Glutamatergic neuron (in vitro differentiated cells): ENCODE measurements at regions not wholly inside any gene's neighbourhood (a gene's known extent, or its start where the extent isn't known, plus 50 kb on each side); places are given as distances from the start of the nearest gene placed in this dataset.

Experiments
- DNase-seq: peaks from one replicate; pipeline ENCODE4 v3.0.0; 2022
- H3K27ac Mint-ChIP-seq: one replicate; pipeline ENCODE4 v1.8.0; 2020; ENCODE audit warnings: mild to moderate bottlenecking, mixed read lengths, inconsistent platforms; ENCODE audit not compliant: unreplicated experiment
- H3K27me3 Mint-ChIP-seq: one replicate; pipeline ENCODE4 v1.8.0; 2020; ENCODE audit warnings: mild to moderate bottlenecking, moderate library complexity, mixed read lengths, inconsistent platforms; ENCODE audit not compliant: unreplicated experiment
- H3K36me3 Mint-ChIP-seq: one replicate; pipeline ENCODE4 v1.8.0; 2020; ENCODE audit warnings: mild to moderate bottlenecking, mixed read lengths, inconsistent platforms; ENCODE audit not compliant: unreplicated experiment
- H3K4me1 Mint-ChIP-seq: one replicate; pipeline ENCODE4 v1.8.0; 2020; ENCODE audit warnings: mild to moderate bottlenecking, low read depth, mixed read lengths, inconsistent platforms; ENCODE audit not compliant: unreplicated experiment
- H3K4me3 Mint-ChIP-seq: one replicate; pipeline ENCODE4 v1.8.0; 2020; ENCODE audit warnings: mild to moderate bottlenecking, mixed read lengths, inconsistent platforms; ENCODE audit not compliant: unreplicated experiment
- H3K9me3 Mint-ChIP-seq: one replicate; pipeline ENCODE4 v1.8.0; 2020; ENCODE audit warnings: mild to moderate bottlenecking, moderate library complexity, mixed read lengths, inconsistent platforms; ENCODE audit not compliant: unreplicated experiment
- TF ChIP-seq, protein P1 (sequence below): fragments of 200-600 bp; sonication (generic); IDR thresholded peaks from one replicate; pipeline ENCODE4 v1.5.0; 2021; ENCODE audit not compliant: partially characterized antibody, unreplicated experiment

DNA sequence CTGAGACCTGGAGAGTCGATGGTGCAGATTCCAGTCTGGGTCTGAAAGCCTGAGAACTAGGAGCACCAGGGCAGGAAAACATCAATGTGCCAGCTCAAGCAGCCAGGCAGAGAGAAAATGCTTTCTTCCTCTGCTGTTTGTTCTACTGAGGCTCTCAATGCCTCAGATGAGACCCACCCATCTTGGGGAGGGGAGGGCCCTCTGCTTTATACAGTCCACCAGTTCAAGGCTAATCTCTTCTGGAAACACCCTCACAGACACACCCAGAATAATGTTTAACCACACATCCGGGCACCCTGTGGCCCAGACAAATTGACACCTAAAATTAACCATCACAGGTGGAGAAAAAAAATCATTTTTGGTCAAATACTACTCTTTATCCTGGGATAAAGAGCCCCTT is 89.3 kb upstream of the SLC22A23 start:
- H3K36me3 Mint-ChIP-seq = peaks cover 24% of the 10 kb centered on the region
- H3K4me3 Mint-ChIP-seq = no peak overlapping the region
- no peak for DNase-seq
- no peaks in the 10 kb centered on the region for H3K27me3 Mint-ChIP-seq
- peaks cover 5% of the 10 kb centered on the region for H3K9me3 Mint-ChIP-seq
- TF ChIP-seq, protein P1, sequence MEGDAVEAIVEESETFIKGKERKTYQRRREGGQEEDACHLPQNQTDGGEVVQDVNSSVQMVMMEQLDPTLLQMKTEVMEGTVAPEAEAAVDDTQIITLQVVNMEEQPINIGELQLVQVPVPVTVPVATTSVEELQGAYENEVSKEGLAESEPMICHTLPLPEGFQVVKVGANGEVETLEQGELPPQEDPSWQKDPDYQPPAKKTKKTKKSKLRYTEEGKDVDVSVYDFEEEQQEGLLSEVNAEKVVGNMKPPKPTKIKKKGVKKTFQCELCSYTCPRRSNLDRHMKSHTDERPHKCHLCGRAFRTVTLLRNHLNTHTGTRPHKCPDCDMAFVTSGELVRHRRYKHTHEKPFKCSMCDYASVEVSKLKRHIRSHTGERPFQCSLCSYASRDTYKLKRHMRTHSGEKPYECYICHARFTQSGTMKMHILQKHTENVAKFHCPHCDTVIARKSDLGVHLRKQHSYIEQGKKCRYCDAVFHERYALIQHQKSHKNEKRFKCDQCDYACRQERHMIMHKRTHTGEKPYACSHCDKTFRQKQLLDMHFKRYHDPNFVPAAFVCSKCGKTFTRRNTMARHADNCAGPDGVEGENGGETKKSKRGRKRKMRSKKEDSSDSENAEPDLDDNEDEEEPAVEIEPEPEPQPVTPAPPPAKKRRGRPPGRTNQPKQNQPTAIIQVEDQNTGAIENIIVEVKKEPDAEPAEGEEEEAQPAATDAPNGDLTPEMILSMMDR = no peak
- H3K4me1 Mint-ChIP-seq = peaks cover 6% of the 10 kb centered on the region
- no peak overlapping the region for H3K27ac Mint-ChIP-seq

DNA sequence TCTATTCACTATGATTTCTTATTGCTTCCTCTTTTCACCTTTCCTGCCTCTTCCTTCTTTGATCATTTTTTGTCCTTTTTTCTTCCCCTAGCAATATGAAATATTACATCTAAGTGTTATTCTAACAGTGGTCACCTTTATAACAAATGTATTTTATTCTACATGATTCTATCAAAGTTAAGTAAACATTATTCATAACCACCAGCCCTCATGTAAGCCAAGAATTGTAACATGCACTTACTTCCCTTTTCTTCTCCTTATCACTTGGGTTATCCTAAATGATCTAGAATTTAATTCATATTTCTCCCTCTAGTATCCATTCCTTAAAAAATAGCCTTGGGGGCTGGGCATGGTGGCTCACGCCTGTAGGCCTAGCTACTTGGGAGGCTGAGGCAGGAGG is 88.3 kb upstream of the SLC22A23 start:
- Mint-ChIP-seq H3K4me3 (no peak overlapping the region), H3K27ac (no peak overlapping the region), H3K27me3 (no peaks in the 10 kb centered on the region), H3K9me3 (peaks cover 3% of the 10 kb centered on the region), H3K4me1 (peaks cover 8% of the 10 kb centered on the region), H3K36me3 (peaks cover 16% of the 10 kb centered on the region)
- no peak for DNase-seq
- TF ChIP-seq, protein P1 = no peak

DNA sequence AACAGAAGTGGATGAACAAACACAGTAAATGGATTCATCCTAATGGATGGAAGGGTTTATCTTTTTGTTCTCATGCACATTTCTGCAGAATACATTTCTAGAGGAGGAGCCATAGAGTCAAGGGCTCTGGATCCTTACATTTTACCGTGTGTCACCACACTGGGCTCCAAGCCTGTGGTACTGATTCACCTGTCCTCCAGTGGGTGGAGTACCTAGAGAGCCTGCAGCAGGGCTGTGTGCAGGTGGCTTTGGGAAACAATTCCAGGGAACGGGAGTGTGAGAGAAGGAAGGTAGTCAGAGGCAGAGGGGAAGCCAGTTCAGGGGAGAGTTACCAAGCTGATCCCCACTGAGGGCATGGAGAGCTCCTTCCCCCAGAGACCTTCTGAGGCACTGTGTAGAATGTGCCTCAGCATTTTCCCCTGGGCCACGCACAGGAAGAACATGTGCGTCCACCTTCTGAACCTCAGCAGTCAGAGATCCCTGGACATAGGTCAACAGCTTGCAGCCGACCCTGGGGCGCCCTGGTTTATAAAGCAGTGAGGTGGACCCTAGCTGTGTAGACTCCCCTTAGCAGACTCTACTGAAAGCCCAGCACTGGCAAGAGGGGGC is 85.3 kb upstream of the SLC22A23 start:
- H3K4me3 Mint-ChIP-seq = no peak overlapping the region
- no peak for DNase-seq

DNA sequence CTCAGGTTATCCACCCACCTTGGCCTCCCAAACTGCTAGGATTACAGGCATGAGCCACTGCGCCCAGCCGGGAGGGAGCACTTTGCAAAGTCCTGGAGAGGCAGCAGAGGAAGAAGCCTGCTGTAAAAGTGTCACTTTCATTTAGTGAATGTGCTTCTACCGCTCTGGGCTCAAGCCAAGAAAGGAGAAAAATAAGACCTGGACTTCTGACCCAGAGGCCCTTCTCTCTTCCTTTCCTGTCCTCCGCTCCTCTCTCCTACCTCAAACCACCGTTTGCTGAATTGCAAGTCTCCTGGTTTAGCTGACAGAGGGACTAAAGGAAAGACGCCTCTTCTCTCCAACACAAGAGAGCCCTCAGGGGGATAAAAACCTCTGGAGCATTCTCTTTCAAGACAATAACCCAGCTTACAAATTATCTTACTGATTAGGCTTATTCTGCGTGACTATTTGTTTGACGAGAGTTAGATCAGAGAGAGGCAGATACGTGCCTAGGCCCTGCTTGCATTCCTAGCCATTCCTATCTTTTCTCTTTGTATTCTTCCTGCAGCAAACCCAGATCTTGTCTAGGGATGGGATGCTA is 84.2 kb upstream of the SLC22A23 start:
- Mint-ChIP-seq H3K9me3 (peaks cover 3% of the 10 kb centered on the region), H3K36me3 (peaks cover 5% of the 10 kb centered on the region), H3K4me1 (peaks cover 15% of the 10 kb centered on the region), H3K27me3 (no peaks in the 10 kb centered on the region), H3K27ac (no peak overlapping the region), H3K4me3 (no peak overlapping the region)
- DNase-seq = no peak
- TF ChIP-seq, protein P1 = no peak

More for the DNA sequence above, 85.3 kb upstream of the SLC22A23 start:
- Mint-ChIP-seq H3K9me3 (peaks cover 3% of the 10 kb centered on the region), H3K4me1 (peaks cover 15% of the 10 kb centered on the region), H3K36me3 (peaks cover 5% of the 10 kb centered on the region), H3K27ac (no peak overlapping the region), H3K27me3 (no peaks in the 10 kb centered on the region)
- TF ChIP-seq, protein P1 = no peak

DNA sequence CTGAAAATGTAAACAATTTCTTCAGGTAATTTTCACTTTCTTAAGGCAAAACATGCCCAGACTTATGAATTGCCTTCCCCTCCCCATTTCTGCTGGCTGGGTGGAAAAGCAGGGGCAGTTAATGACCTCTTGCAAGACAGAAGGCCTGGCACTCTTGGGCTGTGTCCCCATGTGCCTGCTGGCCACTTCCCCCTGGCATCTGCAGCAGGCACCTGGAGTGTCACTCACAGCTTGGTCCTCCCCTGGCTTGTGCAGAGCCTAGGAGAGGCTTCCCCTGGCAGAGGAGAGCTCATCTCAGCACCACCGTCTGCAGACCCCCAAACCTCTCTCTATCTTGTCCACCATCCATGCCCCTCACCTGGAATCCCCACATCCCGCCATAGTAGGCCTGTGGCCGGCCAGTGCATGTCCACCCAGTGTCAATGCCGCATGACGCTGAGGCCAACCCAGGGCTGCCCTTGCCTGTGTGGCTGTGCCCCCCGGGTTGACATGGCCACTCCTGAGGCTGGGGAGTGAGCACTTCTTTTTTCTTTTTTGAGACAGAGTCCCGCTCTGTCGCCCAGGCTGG is 83.5 kb upstream of the SLC22A23 start:
- TF ChIP-seq, protein P1 = no peak
- Mint-ChIP-seq H3K9me3 (peaks cover 3% of the 10 kb centered on the region), H3K4me1 (peaks cover 16% of the 10 kb centered on the region), H3K27me3 (no peaks in the 10 kb centered on the region), H3K4me3 (no peak overlapping the region), H3K36me3 (peaks cover 5% of the 10 kb centered on the region), H3K27ac (no peak overlapping the region)
- no peak for DNase-seq
